ENCODE measurements at regions not wholly inside any gene's neighbourhood (a gene's known extent, or its start where the extent isn't known, plus 50 kb on each side); places are given as distances from the start of the nearest gene placed in this dataset.
"Not testable (repeated sequence)": the region's sequence is repeated elsewhere in the genome, so short reads cannot be mapped to it uniquely, and the experiment has no call there.

DNA sequence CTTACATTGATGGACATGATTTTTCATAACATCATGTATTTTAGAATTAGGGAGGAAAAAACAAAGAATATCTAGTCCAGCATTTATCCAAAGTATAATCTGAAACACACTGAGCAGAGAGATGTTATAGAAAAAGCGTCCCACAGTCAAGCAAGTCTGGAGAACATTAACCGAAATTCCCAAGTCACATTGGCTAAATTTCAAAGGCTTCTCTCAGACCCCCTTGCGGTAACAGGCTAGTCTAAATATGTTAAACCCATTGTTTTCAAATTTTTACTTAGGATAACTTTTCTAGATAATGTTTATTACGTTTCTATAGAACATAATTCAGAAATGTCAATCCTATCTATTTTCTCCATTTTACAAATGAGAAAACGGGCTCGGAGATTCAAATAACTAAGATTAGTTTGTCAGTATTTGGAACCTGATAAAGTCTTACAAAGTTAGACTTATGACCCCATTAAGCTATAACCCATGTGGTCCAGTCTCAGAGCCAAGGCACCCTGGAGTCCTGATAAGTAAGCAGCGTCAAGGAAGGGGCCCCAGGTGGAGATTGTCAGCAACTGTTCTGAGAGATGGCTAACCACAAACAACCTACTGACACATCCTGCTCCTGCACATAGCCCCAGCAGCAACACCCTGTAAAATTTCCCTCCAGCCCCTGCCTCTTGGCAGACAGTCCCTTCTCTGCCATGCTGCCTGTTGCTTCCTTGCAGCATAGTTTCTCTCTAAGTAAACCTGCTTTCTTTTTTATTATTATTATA lies 220.6 kb upstream of the TMEM260 start:
- Histone ChIP-seq H3K9me3 (ENCODE audit: insufficient read depth, low read depth, low read length) (no peaks in the 10 kb centered on the region), H3K79me1 (ENCODE audit: low read length) (no peaks in the 10 kb centered on the region), H3K14ac (ENCODE audit: low read length) (no peak overlapping the region), H3K79me2 (ENCODE audit: control insufficient read depth, insufficient read depth, low read length, poor library complexity) (no peaks in the 10 kb centered on the region), H2AFZ (ENCODE audit: insufficient read depth, low read length, poor library complexity) (no peak overlapping the region), H4K12ac (ENCODE audit: low read depth, low read length) (no peak overlapping the region), H3K4me3 (ENCODE audit: low read depth, low read length) (no peak overlapping the region), H3K4me2 (ENCODE audit: low read length) (no peak overlapping the region), H2BK120ac (ENCODE audit: insufficient read depth, low read length, poor library complexity) (no peak overlapping the region), H3K27ac (ENCODE audit: low read depth, low read length) (no peak overlapping the region), H4K8ac (ENCODE audit: low read depth, low read length) (no peak overlapping the region), H2BK5ac (ENCODE audit: low read depth, low read length, poor library complexity) (no peak overlapping the region), H2BK12ac (ENCODE audit: low read length) (no peak overlapping the region), H3K36me3 (ENCODE audit: control insufficient read depth in 1 of 2, insufficient read depth in 2 of 2, low read length in 2 of 2) (no peaks in the 10 kb centered on the region), H3K27me3 (ENCODE audit: insufficient read depth, low read length) (no peaks in the 10 kb centered on the region), H3K23ac (ENCODE audit: low read length) (no peak overlapping the region), H4K91ac (ENCODE audit: low read depth, low read length) (no peak overlapping the region), H3K18ac (ENCODE audit: low read length) (no peak overlapping the region), H2AK5ac (ENCODE audit: low read length) (no peak overlapping the region), H3K9ac (ENCODE audit: low read length) (no peak overlapping the region), H3K4ac (ENCODE audit: low read depth, low read length) (no peak overlapping the region), H3K4me1 (ENCODE audit: control insufficient read depth in 1 of 2, insufficient read depth in 2 of 2, low read length in 2 of 2) (no peaks in the 10 kb centered on the region)
- WGBS (ENCODE audit: extremely low coverage, insufficient coverage, insufficient read length), result no CpG with 5 or more reads among the region's 7 CpGs
- DNase-seq, result no peak

DNA sequence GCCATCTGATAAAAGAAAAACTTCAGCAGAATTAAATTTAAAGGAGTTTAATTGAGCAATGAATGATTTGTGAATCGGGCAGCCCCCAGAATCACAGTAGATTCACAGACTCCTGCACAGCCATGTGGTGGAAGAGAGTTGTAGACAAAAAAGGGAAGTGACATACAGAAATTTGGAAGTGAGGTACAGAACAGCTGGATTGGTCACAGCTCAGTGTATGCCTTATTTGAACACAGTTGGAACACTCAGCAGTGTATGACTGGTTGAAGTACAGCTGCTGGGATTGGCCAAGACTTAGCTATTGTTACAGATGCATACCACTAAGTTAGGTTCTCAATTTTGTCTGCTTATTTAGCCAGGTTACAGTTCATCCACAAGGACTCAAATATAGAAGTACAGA lies 213.9 kb upstream of the TMEM260 start:
- not testable (repeated sequence) for H3K9ac ChIP-seq (ENCODE audit: low read length); H3K9me3 ChIP-seq (ENCODE audit: insufficient read depth, low read depth, low read length); DNase-seq; H3K23ac ChIP-seq (ENCODE audit: low read length); H3K4me3 ChIP-seq (ENCODE audit: low read depth, low read length); H2BK120ac ChIP-seq (ENCODE audit: insufficient read depth, low read length, poor library complexity); H2BK5ac ChIP-seq (ENCODE audit: low read depth, low read length, poor library complexity); H3K4me1 ChIP-seq (ENCODE audit: control insufficient read depth in 1 of 2, insufficient read depth in 2 of 2, low read length in 2 of 2); H2AK5ac ChIP-seq (ENCODE audit: low read length); H3K14ac ChIP-seq (ENCODE audit: low read length); H4K8ac ChIP-seq (ENCODE audit: low read depth, low read length); H3K4me2 ChIP-seq (ENCODE audit: low read length); H4K91ac ChIP-seq (ENCODE audit: low read depth, low read length); H3K79me1 ChIP-seq (ENCODE audit: low read length); H3K36me3 ChIP-seq (ENCODE audit: control insufficient read depth in 1 of 2, insufficient read depth in 2 of 2, low read length in 2 of 2); H3K79me2 ChIP-seq (ENCODE audit: control insufficient read depth, insufficient read depth, low read length, poor library complexity); H3K4ac ChIP-seq (ENCODE audit: low read depth, low read length); H3K27me3 ChIP-seq (ENCODE audit: insufficient read depth, low read length); H3K27ac ChIP-seq (ENCODE audit: low read depth, low read length); H2BK12ac ChIP-seq (ENCODE audit: low read length); H3K18ac ChIP-seq (ENCODE audit: low read length); H2AFZ ChIP-seq (ENCODE audit: insufficient read depth, low read length, poor library complexity); H4K12ac ChIP-seq (ENCODE audit: low read depth, low read length)
- WGBS (ENCODE audit: extremely low coverage, insufficient coverage, insufficient read length), result no CpG with 5 or more reads among the region's 1 CpG

DNA sequence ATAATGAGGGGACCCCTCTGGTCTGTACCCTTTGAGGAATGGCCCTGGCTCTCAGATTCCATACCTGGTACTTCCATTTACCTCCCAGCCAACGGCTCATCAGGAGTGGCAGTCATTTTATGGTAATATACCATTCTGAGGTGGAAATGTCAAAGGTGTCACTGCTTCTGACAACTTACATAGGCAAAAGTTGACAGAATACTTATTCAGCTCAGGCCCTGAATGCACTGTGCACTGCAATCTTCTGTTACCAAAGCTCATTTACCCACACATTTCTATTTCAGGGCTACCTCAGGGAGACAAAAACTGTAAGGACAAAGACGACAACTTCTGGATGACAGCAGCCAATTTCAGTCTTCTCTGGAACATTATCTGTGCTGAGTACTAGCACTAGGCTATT lies 212.2 kb upstream of the TMEM260 start:
- no peak overlapping the region for H4K91ac ChIP-seq (ENCODE audit: low read depth, low read length)
- H3K27ac ChIP-seq (ENCODE audit: low read depth, low read length), result no peak overlapping the region
- H4K8ac ChIP-seq (ENCODE audit: low read depth, low read length), result no peak overlapping the region
- no peak overlapping the region for H3K14ac ChIP-seq (ENCODE audit: low read length)
- H2AFZ ChIP-seq (ENCODE audit: insufficient read depth, low read length, poor library complexity), result no peak overlapping the region
- H2BK5ac ChIP-seq (ENCODE audit: low read depth, low read length, poor library complexity), result no peak overlapping the region
- no peaks in the 10 kb centered on the region for H3K79me1 ChIP-seq (ENCODE audit: low read length)
- no peak overlapping the region for H3K23ac ChIP-seq (ENCODE audit: low read length)
- H4K12ac ChIP-seq (ENCODE audit: low read depth, low read length), result no peak overlapping the region
- no peak overlapping the region for H3K4me3 ChIP-seq (ENCODE audit: low read depth, low read length)
- no peak for DNase-seq
- H3K9me3 ChIP-seq (ENCODE audit: insufficient read depth, low read depth, low read length), result no peaks in the 10 kb centered on the region
- no peak overlapping the region for H3K4ac ChIP-seq (ENCODE audit: low read depth, low read length)
- H2BK120ac ChIP-seq (ENCODE audit: insufficient read depth, low read length, poor library complexity), result no peak overlapping the region
- H3K9ac ChIP-seq (ENCODE audit: low read length), result no peak overlapping the region
- no peaks in the 10 kb centered on the region for H3K4me1 ChIP-seq (ENCODE audit: control insufficient read depth in 1 of 2, insufficient read depth in 2 of 2, low read length in 2 of 2)
- no peaks in the 10 kb centered on the region for H3K79me2 ChIP-seq (ENCODE audit: control insufficient read depth, insufficient read depth, low read length, poor library complexity)
- H2AK5ac ChIP-seq (ENCODE audit: low read length), result no peak overlapping the region
- no peak overlapping the region for H2BK12ac ChIP-seq (ENCODE audit: low read length)
- H3K4me2 ChIP-seq (ENCODE audit: low read length), result no peak overlapping the region
- no CpG with 5 or more reads among the region's 2 CpGs for WGBS (ENCODE audit: extremely low coverage, insufficient coverage, insufficient read length)
- H3K18ac ChIP-seq (ENCODE audit: low read length), result no peak overlapping the region
- H3K27me3 ChIP-seq (ENCODE audit: insufficient read depth, low read length), result no peaks in the 10 kb centered on the region
- H3K36me3 ChIP-seq (ENCODE audit: control insufficient read depth in 1 of 2, insufficient read depth in 2 of 2, low read length in 2 of 2), result no peaks in the 10 kb centered on the region

DNA sequence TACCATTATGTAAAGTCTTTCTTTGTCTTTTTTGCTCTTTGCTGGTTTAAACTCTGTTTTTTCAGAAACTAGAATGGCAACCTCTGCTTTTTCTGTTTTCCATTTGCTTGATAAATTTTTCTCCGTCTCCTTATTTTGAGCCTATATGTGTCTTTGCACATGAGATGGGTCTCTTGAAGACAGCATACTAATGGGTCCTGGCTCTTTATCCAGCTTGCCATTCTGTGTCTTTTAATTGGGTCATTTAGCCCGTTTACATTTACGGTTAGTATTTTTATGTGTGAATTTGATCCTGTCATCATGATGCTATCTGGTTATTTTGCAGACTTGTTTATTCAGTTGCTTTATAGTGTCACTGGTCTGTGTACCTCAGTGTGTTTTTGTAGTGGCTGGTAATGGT lies 207.9 kb upstream of the TMEM260 start:
- no peak overlapping the region for H2AK5ac ChIP-seq (ENCODE audit: low read length)
- no peak overlapping the region for H4K8ac ChIP-seq (ENCODE audit: low read depth, low read length)
- no peak overlapping the region for H2BK5ac ChIP-seq (ENCODE audit: low read depth, low read length, poor library complexity)
- H3K14ac ChIP-seq (ENCODE audit: low read length), result no peak overlapping the region
- no peak overlapping the region for H4K12ac ChIP-seq (ENCODE audit: low read depth, low read length)
- no peak overlapping the region for H3K4me3 ChIP-seq (ENCODE audit: low read depth, low read length)
- H3K18ac ChIP-seq (ENCODE audit: low read length), result no peak overlapping the region
- H3K9ac ChIP-seq (ENCODE audit: low read length), result no peak overlapping the region
- H2BK12ac ChIP-seq (ENCODE audit: low read length), result no peak overlapping the region
- peaks cover 3% of the 10 kb centered on the region for H3K9me3 ChIP-seq (ENCODE audit: insufficient read depth, low read depth, low read length)
- no peaks in the 10 kb centered on the region for H3K4me1 ChIP-seq (ENCODE audit: control insufficient read depth in 1 of 2, insufficient read depth in 2 of 2, low read length in 2 of 2)
- H3K79me2 ChIP-seq (ENCODE audit: control insufficient read depth, insufficient read depth, low read length, poor library complexity), result no peaks in the 10 kb centered on the region
- no peaks in the 10 kb centered on the region for H3K36me3 ChIP-seq (ENCODE audit: control insufficient read depth in 1 of 2, insufficient read depth in 2 of 2, low read length in 2 of 2)
- H3K79me1 ChIP-seq (ENCODE audit: low read length), result no peaks in the 10 kb centered on the region
- H2BK120ac ChIP-seq (ENCODE audit: insufficient read depth, low read length, poor library complexity), result no peak overlapping the region
- no peak overlapping the region for H3K27ac ChIP-seq (ENCODE audit: low read depth, low read length)
- H2AFZ ChIP-seq (ENCODE audit: insufficient read depth, low read length, poor library complexity), result no peak overlapping the region
- no peak overlapping the region for H4K91ac ChIP-seq (ENCODE audit: low read depth, low read length)
- H3K27me3 ChIP-seq (ENCODE audit: insufficient read depth, low read length), result no peaks in the 10 kb centered on the region
- DNase-seq, result no peak
- no peak overlapping the region for H3K23ac ChIP-seq (ENCODE audit: low read length)
- H3K4ac ChIP-seq (ENCODE audit: low read depth, low read length), result no peak overlapping the region
- H3K4me2 ChIP-seq (ENCODE audit: low read length), result no peak overlapping the region
- no CpG with 5 or more reads among the region's 3 CpGs for WGBS (ENCODE audit: extremely low coverage, insufficient coverage, insufficient read length)
